NB4 (cell line): ENCODE measurements at regions not wholly inside any gene's neighbourhood (a gene's known extent, or its start where the extent isn't known, plus 50 kb on each side); places are given as distances from the start of the nearest gene placed in this dataset.

Experiments used
- POLR2A ChIP-seq: IDR thresholded peaks from 2 replicates; pipeline ENCODE4 v1.6.1; 2011; ENCODE audit warnings: mild to moderate bottlenecking; ENCODE audit not compliant: insufficient read length; ENCODE audit errors: extremely low read depth
- TF ChIP-seq, protein P1 (sequence below): IDR thresholded peaks from one replicate; pipeline ENCODE4 v1.5.1; 2012; ENCODE audit warnings: low read depth, low read length
- TF ChIP-seq, protein P2 (sequence below): IDR thresholded peaks from 2 replicates; pipeline ENCODE4 v1.6.1; 2011; ENCODE audit warnings: low read depth, low read length

DNA sequence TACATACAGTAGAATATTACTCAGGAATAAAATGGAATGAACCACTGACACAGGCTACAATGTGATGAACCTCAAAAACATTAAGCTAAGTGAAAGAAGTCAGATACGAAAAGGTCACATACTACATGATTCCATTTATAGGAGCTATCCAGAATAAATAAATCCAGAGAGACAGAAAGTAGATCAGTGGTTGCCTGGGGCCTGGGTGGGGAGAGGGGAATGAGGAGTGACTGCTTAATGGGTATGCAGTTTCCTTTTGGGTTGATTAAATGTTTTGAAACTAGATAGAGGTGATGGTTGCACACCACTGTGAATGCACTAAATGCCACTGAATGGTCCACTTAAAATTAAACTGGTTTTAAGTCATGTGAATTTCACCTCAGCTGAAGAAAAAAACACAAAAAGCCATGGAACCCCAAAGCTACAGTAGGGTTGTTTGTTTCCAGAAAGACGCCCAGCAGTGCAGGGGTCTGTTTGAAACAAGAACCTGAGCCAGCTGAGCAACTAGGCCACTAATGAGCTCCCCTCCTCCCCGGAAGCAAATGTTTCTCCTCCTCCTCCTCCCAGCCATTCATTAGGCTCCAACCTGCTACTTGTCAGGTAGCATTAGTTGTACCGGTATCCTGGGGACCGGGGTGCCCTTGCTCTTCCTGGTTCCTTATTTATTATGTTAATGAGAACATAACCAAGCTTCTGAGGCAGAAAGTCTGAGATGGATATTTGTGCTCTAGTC is 168.4 kb downstream of the EVX1 start:
- TF ChIP-seq, protein P1, sequence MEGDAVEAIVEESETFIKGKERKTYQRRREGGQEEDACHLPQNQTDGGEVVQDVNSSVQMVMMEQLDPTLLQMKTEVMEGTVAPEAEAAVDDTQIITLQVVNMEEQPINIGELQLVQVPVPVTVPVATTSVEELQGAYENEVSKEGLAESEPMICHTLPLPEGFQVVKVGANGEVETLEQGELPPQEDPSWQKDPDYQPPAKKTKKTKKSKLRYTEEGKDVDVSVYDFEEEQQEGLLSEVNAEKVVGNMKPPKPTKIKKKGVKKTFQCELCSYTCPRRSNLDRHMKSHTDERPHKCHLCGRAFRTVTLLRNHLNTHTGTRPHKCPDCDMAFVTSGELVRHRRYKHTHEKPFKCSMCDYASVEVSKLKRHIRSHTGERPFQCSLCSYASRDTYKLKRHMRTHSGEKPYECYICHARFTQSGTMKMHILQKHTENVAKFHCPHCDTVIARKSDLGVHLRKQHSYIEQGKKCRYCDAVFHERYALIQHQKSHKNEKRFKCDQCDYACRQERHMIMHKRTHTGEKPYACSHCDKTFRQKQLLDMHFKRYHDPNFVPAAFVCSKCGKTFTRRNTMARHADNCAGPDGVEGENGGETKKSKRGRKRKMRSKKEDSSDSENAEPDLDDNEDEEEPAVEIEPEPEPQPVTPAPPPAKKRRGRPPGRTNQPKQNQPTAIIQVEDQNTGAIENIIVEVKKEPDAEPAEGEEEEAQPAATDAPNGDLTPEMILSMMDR: no peak
- no peak for TF ChIP-seq POLR2A
- TF ChIP-seq, protein P2, sequence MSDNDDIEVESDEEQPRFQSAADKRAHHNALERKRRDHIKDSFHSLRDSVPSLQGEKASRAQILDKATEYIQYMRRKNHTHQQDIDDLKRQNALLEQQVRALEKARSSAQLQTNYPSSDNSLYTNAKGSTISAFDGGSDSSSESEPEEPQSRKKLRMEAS: no peak
